ENCODE measurements at regions not wholly inside any gene's neighbourhood (a gene's known extent, or its start where the extent isn't known, plus 50 kb on each side); places are given as distances from the start of the nearest gene placed in this dataset.

DNA sequence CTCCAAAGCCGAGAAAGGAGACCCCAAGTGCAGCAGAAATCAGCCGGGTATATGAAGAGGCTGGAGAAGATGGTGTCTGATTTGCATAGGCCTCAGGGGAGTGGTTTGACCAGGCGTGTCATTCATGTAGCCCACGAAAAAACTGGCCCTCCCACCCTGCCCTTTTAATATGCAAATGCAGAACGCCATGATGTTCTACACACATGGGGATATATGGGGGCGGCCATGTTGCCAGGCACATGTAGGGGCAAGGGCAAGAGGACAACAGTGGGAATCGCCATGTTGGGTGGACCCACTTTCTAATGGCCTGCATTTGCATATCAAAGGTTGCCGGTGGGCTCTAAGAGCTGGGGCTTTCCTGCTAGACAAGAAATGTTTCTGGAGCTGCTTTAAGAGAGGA lies 86.4 kb downstream of the ISX start:
- TF ChIP-seq, protein P1, sequence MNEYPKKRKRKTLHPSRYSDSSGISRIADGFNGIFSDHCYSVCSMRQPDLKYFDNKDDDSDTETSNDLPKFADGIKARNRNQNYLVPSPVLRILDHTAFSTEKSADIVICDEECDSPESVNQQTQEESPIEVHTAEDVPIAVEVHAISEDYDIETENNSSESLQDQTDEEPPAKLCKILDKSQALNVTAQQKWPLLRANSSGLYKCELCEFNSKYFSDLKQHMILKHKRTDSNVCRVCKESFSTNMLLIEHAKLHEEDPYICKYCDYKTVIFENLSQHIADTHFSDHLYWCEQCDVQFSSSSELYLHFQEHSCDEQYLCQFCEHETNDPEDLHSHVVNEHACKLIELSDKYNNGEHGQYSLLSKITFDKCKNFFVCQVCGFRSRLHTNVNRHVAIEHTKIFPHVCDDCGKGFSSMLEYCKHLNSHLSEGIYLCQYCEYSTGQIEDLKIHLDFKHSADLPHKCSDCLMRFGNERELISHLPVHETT (tag by site-specific recombination; IDR thresholded peaks at IDR 0.05), result no peak
- TF ChIP-seq WT1 (tag by site-specific recombination; IDR thresholded peaks at IDR 0.05), result no peak
- TF ChIP-seq, protein P2, sequence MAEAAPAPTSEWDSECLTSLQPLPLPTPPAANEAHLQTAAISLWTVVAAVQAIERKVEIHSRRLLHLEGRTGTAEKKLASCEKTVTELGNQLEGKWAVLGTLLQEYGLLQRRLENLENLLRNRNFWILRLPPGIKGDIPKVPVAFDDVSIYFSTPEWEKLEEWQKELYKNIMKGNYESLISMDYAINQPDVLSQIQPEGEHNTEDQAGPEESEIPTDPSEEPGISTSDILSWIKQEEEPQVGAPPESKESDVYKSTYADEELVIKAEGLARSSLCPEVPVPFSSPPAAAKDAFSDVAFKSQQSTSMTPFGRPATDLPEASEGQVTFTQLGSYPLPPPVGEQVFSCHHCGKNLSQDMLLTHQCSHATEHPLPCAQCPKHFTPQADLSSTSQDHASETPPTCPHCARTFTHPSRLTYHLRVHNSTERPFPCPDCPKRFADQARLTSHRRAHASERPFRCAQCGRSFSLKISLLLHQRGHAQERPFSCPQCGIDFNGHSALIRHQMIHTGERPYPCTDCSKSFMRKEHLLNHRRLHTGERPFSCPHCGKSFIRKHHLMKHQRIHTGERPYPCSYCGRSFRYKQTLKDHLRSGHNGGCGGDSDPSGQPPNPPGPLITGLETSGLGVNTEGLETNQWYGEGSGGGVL (tag by site-specific recombination; IDR thresholded peaks at IDR 0.05), result no peak
- TF ChIP-seq ZNF837 (tag by site-specific recombination; IDR thresholded peaks at IDR 0.05), result no peak
- TF ChIP-seq ZNF707 (tag by site-specific recombination; IDR thresholded peaks at IDR 0.05), result no peak
- no peak for TF ChIP-seq OVOL3 (tag by site-specific recombination; IDR thresholded peaks at IDR 0.05)
- TF ChIP-seq, protein P3, sequence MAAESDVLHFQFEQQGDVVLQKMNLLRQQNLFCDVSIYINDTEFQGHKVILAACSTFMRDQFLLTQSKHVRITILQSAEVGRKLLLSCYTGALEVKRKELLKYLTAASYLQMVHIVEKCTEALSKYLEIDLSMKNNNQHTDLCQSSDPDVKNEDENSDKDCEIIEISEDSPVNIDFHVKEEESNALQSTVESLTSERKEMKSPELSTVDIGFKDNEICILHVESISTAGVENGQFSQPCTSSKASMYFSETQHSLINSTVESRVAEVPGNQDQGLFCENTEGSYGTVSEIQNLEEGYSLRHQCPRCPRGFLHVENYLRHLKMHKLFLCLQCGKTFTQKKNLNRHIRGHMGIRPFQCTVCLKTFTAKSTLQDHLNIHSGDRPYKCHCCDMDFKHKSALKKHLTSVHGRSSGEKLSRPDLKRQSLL (tag by site-specific recombination; IDR thresholded peaks at IDR 0.05), result no peak
- no peak overlapping the region for H3K4me3 ChIP-seq (ENCODE audit: low read depth, low read length)
- H3K9me3 ChIP-seq (ENCODE audit: control insufficient read depth, insufficient read depth, low read depth, low read length), result no peaks in the 10 kb centered on the region
- H3K36me3 ChIP-seq (ENCODE audit: control insufficient read depth in 2 of 2, insufficient read depth in 1 of 2, low read length in 2 of 2), result no peaks in the 10 kb centered on the region
- H3K27ac ChIP-seq (ENCODE audit: extremely low read depth, low read depth, low read length), result no peak overlapping the region
- CTCF ChIA-PET, result interaction anchor here (0.7 to 1.9 kb wide), 6 partner anchors 9 to 738 kb away, joined by 3 to 6 read pairs (median 3); no protein-coding TSS in a partner anchor
- POLR2A ChIA-PET, result no interaction called here
- no peaks in the 10 kb centered on the region for H3K4me1 ChIP-seq (ENCODE audit: control insufficient read depth, insufficient read depth, low read length)

DNA sequence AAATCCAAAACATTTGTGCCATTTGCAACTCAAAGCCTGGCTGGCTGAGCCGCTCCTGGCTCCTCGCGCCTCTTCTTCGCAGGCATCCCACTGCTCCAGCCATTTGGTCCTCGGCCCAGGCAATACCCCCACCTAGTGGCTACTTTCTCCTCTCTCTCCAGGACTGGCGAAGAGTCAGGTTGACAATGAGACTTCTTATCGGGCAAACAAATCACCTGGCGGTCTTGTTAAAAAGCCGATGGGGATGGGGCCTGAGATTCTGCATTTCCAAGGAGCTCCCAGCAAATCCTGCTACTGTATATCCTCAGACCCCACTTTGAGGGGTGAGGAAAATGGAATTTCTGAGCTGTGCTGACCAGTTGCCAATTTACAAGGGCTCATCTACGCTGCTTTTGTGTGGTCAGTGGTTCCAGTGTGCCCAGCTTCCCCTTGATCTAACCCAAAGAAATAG lies 89.0 kb downstream of the ISX start:
- H3K36me3 ChIP-seq (ENCODE audit: control insufficient read depth in 2 of 2, insufficient read depth in 1 of 2, low read length in 2 of 2), result no peaks in the 10 kb centered on the region
- POLR2A ChIA-PET, result no interaction called here
- H3K9me3 ChIP-seq (ENCODE audit: control insufficient read depth, insufficient read depth, low read depth, low read length), result no peaks in the 10 kb centered on the region
- H3K4me3 ChIP-seq (ENCODE audit: low read depth, low read length), result no peak overlapping the region
- TF ChIP-seq ZNF654 (tag by site-specific recombination; IDR thresholded peaks at IDR 0.05; ENCODE audit: low read depth), result peak; percentile 76
- TF ChIP-seq, protein P4, sequence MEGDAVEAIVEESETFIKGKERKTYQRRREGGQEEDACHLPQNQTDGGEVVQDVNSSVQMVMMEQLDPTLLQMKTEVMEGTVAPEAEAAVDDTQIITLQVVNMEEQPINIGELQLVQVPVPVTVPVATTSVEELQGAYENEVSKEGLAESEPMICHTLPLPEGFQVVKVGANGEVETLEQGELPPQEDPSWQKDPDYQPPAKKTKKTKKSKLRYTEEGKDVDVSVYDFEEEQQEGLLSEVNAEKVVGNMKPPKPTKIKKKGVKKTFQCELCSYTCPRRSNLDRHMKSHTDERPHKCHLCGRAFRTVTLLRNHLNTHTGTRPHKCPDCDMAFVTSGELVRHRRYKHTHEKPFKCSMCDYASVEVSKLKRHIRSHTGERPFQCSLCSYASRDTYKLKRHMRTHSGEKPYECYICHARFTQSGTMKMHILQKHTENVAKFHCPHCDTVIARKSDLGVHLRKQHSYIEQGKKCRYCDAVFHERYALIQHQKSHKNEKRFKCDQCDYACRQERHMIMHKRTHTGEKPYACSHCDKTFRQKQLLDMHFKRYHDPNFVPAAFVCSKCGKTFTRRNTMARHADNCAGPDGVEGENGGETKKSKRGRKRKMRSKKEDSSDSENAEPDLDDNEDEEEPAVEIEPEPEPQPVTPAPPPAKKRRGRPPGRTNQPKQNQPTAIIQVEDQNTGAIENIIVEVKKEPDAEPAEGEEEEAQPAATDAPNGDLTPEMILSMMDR (tag by site-specific recombination; IDR thresholded peaks at IDR 0.05), result peak; percentile 50
- no peak for TF ChIP-seq ZNF184 (tag by site-specific recombination; IDR thresholded peaks at IDR 0.05)
- H3K4me1 ChIP-seq (ENCODE audit: control insufficient read depth, insufficient read depth, low read length), result no peaks in the 10 kb centered on the region
- CTCF ChIA-PET, result interaction anchor here (0.6 to 5.2 kb wide), 36 partner anchors 8 to 1896 kb away, joined by 3 to 41 read pairs (median 4); no protein-coding TSS in a partner anchor
- H3K27ac ChIP-seq (ENCODE audit: extremely low read depth, low read depth, low read length), result no peak overlapping the region

DNA sequence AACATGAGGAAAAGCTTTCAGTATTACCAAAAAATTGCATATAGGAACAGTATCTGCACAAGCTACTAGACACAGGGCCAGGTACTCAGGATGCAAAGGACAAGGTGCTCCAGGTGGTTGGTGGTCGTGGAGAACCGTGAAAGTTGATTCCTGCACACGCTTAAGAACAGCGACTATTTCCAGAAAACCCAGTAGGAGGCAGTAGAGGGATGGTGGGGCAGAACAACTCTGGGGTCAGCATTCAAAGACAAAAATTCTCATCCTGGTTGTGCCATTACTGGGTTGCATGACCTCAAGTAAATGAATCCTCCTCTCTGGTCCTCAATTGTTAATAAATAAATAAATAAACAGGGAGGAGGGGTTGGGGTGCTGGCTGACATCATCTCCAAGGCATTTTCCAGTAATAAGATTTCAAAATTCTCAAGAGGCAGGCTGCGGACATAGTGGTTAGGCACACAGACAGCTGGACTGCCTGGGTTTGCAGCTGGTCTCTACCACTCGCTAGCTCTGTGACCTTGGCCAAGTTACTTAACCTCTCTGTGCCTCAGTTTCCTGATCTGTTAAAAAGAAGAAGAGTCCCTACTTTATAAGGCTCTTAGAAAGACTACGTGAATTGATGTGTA lies 89.6 kb downstream of the ISX start:
- Histone ChIP-seq H3K36me3 (ENCODE audit: control insufficient read depth in 2 of 2, insufficient read depth in 1 of 2, low read length in 2 of 2) (no peaks in the 10 kb centered on the region), H3K27ac (ENCODE audit: extremely low read depth, low read depth, low read length) (no peak overlapping the region), H3K4me3 (ENCODE audit: low read depth, low read length) (no peak overlapping the region), H3K4me1 (ENCODE audit: control insufficient read depth, insufficient read depth, low read length) (no peaks in the 10 kb centered on the region), H3K9me3 (ENCODE audit: control insufficient read depth, insufficient read depth, low read depth, low read length) (no peaks in the 10 kb centered on the region)
- CTCF ChIA-PET, result interaction anchor here (0.6 to 5.2 kb wide), 36 partner anchors 9 to 1897 kb away, joined by 3 to 41 read pairs (median 4); no protein-coding TSS in a partner anchor
- POLR2A ChIA-PET, result no interaction called here
- TF ChIP-seq ZBTB8A (tag by site-specific recombination; IDR thresholded peaks at IDR 0.05) (no peak), REPIN1 (tag by site-specific recombination; IDR thresholded peaks at IDR 0.05; ENCODE audit: low read depth) (no peak), ZNF670 (tag by site-specific recombination; IDR thresholded peaks at IDR 0.05; ENCODE audit: low read depth) (no peak), ZNF16 (tag by site-specific recombination; IDR thresholded peaks at IDR 0.05; ENCODE audit: low read depth) (no peak), ZFHX2 (tag by site-specific recombination; conservative IDR thresholded peaks at IDR 0.05) (no peak), ZNF302 (tag by site-specific recombination; IDR thresholded peaks at IDR 0.05; ENCODE audit: low read depth) (no peak)
- TF ChIP-seq, protein P5, sequence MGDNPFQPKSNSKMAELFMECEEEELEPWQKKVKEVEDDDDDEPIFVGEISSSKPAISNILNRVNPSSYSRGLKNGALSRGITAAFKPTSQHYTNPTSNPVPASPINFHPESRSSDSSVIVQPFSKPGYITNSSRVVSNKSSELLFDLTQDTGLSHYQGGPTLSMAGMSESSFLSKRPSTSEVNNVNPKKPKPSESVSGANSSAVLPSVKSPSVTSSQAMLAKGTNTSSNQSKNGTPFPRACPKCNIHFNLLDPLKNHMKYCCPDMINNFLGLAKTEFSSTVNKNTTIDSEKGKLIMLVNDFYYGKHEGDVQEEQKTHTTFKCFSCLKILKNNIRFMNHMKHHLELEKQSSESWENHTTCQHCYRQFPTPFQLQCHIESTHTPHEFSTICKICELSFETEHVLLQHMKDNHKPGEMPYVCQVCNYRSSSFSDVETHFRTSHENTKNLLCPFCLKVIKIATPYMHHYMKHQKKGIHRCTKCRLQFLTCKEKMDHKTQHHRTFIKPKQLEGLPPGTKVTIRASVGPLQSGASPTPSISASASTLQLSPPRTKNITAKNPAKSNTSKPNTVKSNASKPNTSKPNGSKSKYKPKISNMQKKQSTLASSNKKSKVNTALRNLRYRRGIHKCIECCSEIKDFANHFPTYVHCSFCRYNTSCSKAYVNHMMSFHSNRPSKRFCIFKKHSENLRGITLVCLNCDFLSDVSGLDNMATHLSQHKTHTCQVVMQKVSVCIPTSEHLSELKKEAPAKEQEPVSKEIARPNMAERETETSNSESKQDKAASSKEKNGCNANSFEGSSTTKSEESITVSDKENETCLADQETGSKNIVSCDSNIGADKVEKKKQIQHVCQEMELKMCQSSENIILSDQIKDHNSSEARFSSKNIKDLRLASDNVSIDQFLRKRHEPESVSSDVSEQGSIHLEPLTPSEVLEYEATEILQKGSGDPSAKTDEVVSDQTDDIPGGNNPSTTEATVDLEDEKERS (tag by site-specific recombination; IDR thresholded peaks at IDR 0.05), result no peak
- TF ChIP-seq, protein P6, sequence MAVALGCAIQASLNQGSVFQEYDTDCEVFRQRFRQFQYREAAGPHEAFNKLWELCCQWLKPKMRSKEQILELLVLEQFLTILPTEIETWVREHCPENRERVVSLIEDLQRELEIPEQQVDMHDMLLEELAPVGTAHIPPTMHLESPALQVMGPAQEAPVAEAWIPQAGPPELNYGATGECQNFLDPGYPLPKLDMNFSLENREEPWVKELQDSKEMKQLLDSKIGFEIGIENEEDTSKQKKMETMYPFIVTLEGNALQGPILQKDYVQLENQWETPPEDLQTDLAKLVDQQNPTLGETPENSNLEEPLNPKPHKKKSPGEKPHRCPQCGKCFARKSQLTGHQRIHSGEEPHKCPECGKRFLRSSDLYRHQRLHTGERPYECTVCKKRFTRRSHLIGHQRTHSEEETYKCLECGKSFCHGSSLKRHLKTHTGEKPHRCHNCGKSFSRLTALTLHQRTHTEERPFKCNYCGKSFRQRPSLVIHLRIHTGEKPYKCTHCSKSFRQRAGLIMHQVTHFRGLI (tag by site-specific recombination; IDR thresholded peaks at IDR 0.05), result no peak
- TF ChIP-seq, protein P1 (tag by site-specific recombination; IDR thresholded peaks at IDR 0.05), result no peak

Data from HEK293 (cell line).